Osteoblast (primary cell): ENCODE measurements at regions not wholly inside any gene's neighbourhood (a gene's known extent, or its start where the extent isn't known, plus 50 kb on each side); places are given as distances from the start of the nearest gene placed in this dataset.

ENCODE experiments used
- DNase-seq: peaks from one replicate; pipeline ENCODE4 v3.0.0; 2011; ENCODE audit warnings: low spot score, mixed read lengths; ENCODE audit not compliant: insufficient read length; ENCODE audit errors: missing footprints
- H2AFZ ChIP-seq: 2 replicates; pipeline ENCODE4 v1.6.0; 2011; ENCODE audit warnings: mild to moderate bottlenecking, low read length
- H3K27ac ChIP-seq: 2 replicates; pipeline ENCODE4 v1.5.1; 2011; ENCODE audit warnings: mild to moderate bottlenecking, low read depth, low read length, moderate library complexity
- H3K27me3 ChIP-seq: 2 replicates; pipeline ENCODE4 v1.6.0; 2012; ENCODE audit warnings: mild to moderate bottlenecking, control low read depth, inconsistent platforms, low read length, moderate library complexity; ENCODE audit not compliant: insufficient read depth
- H3K36me3 ChIP-seq: 2 replicates; pipeline ENCODE4 v1.5.1; 2011; ENCODE audit warnings: mild to moderate bottlenecking, low read length, control low read depth, moderate library complexity; ENCODE audit not compliant: insufficient read depth
- H3K4me1 ChIP-seq: 2 replicates; pipeline ENCODE4 v1.5.1; 2011; ENCODE audit warnings: mild to moderate bottlenecking, low read length, control low read depth, moderate library complexity; ENCODE audit not compliant: insufficient read depth
- H3K4me2 ChIP-seq: 2 replicates; pipeline ENCODE4 v1.6.0; 2011; ENCODE audit warnings: mild to moderate bottlenecking, low read length; ENCODE audit not compliant: insufficient read depth
- H3K4me3 ChIP-seq: fragments of 200-600 bp; sonication (generic); 3 replicates; pipeline ENCODE4 v1.5.1; 2012; ENCODE audit warnings: mild to moderate bottlenecking, low read length, inconsistent platforms; ENCODE audit not compliant: insufficient read depth
- H3K79me2 ChIP-seq: 2 replicates; pipeline ENCODE4 v1.6.0; 2012; ENCODE audit warnings: mild to moderate bottlenecking, low read length, control low read depth, inconsistent platforms; ENCODE audit not compliant: insufficient read depth
- H3K9me3 ChIP-seq: 2 replicates; pipeline ENCODE4 v1.5.1; 2011; ENCODE audit warnings: low read depth, low read length, control low read depth
- H4K20me1 ChIP-seq: 2 replicates; pipeline ENCODE4 v1.6.0; 2012; ENCODE audit warnings: mild to moderate bottlenecking, low read length, control low read depth; ENCODE audit not compliant: insufficient read depth
- CTCF ChIP-seq: IDR thresholded peaks from 2 replicates; pipeline ENCODE4 v1.5.1; 2011; ENCODE audit warnings: mild to moderate bottlenecking, low read depth, low read length, moderate library complexity; ENCODE audit errors: extremely low read depth

- H3K27me3 ChIP-seq, result peaks cover 8% of the 10 kb centered on the region
- H4K20me1 ChIP-seq, result no peaks in the 10 kb centered on the region
- no peaks in the 10 kb centered on the region for H3K79me2 ChIP-seq
- no peak for DNase-seq
- H2AFZ ChIP-seq, result no peak overlapping the region
- no peak for TF ChIP-seq CTCF
- no peak overlapping the region for H3K4me2 ChIP-seq
- no peaks in the 10 kb centered on the region for H3K9me3 ChIP-seq
- no peaks in the 10 kb centered on the region for H3K36me3 ChIP-seq
- H3K4me1 ChIP-seq, result no peaks in the 10 kb centered on the region
- no peak overlapping the region for H3K27ac ChIP-seq
- no peak overlapping the region for H3K4me3 ChIP-seq
Observed at GRCh38 chr5:115736690-115737005, 79.8 kb downstream of the CDO1 start.

DNA sequence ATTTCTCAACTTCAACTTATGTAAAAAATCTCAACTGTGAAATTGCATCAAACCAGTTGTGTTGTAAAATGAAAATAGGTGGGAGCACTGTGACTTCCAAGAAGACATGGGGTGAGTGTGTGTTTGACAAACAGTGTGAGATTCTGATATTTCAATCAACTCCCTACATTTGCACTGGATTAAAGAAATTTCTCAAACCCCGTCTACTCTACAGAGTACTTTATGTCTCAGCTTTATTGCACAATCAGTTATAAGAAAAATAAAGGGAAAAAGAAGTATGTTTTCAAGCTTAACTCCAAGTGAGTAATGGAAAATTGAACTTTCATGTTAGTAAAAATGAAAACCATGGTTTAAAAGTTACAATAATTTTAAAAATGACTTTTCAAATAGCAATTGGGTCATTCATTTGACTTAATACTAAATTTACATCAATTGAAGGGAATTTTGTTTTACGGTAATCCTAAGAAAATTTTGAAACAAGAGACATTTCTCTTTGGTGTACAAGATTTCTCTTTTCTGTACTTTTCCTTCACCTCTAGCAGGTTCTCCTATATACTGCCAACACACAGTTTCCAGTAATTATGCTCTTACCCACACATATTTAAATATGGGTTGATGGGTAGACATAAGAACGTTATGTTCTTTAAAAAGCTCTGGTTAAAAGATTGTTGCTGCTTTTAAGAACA, 80.3 kb downstream of the CDO1 start:
- H3K27me3 ChIP-seq, result peaks cover 8% of the 10 kb centered on the region
- no peak for TF ChIP-seq CTCF
- no peaks in the 10 kb centered on the region for H4K20me1 ChIP-seq
- H3K4me1 ChIP-seq, result no peaks in the 10 kb centered on the region
- H3K79me2 ChIP-seq, result no peaks in the 10 kb centered on the region
- no peak overlapping the region for H2AFZ ChIP-seq
- H3K4me3 ChIP-seq, result no peak overlapping the region
- no peak overlapping the region for H3K27ac ChIP-seq
- DNase-seq, result no peak
- no peaks in the 10 kb centered on the region for H3K36me3 ChIP-seq
- H3K4me2 ChIP-seq, result no peak overlapping the region
- H3K9me3 ChIP-seq, result no peaks in the 10 kb centered on the region

- Histone ChIP-seq H4K20me1 (no peaks in the 10 kb centered on the region), H3K4me2 (no peak overlapping the region), H3K4me3 (no peak overlapping the region), H3K4me1 (no peaks in the 10 kb centered on the region), H3K9me3 (no peaks in the 10 kb centered on the region), H3K27me3 (peaks cover 8% of the 10 kb centered on the region), H3K79me2 (no peaks in the 10 kb centered on the region), H2AFZ (no peak overlapping the region), H3K36me3 (no peaks in the 10 kb centered on the region), H3K27ac (no peak overlapping the region)
- DNase-seq, result no peak
- no peak for TF ChIP-seq CTCF
Observed at GRCh38 chr5:115735108-115735998, 81.1 kb downstream of the CDO1 start.

GRCh38 chr5:115733607-115734006, 82.9 kb downstream of the CDO1 start:
- Histone ChIP-seq H3K4me2 (no peak overlapping the region), H3K27me3 (peaks cover 8% of the 10 kb centered on the region), H3K27ac (no peak overlapping the region), H3K4me3 (no peak overlapping the region), H3K9me3 (no peaks in the 10 kb centered on the region), H3K4me1 (no peaks in the 10 kb centered on the region), H2AFZ (no peak overlapping the region), H3K79me2 (no peaks in the 10 kb centered on the region), H3K36me3 (no peaks in the 10 kb centered on the region), H4K20me1 (no peaks in the 10 kb centered on the region)
- no peak for DNase-seq
- no peak for TF ChIP-seq CTCF
